ENCODE measurements at regions not wholly inside any gene's neighbourhood (a gene's known extent, or its start where the extent isn't known, plus 50 kb on each side); places are given as distances from the start of the nearest gene placed in this dataset.
A peak's percentile ranks its signal among the peaks of the same experiment; 100 is the strongest.
"Not testable (repeated sequence)": the region's sequence is repeated elsewhere in the genome, so short reads cannot be mapped to it uniquely, and the experiment has no call there.

DNA sequence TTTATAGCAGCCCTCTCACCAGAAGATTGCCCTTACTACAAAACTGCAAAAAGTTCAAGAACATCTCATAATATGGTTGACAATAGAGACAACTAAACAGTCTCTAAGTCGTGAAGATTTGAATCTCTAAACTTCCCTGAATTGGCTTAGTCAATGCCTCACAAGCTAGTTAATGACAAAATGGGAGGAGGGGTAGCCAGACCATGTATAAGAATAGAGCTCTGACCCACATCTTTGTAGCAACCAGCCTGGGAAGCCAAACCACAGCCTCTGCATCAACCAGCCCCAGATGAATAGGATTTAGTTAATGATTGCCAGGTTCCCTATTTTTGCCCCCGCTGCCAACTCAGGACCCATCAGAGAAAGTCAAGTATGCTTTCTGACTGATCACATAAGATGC is 1265.9 kb upstream of the PCDH10 start:
- H3K36me3 Mint-ChIP-seq (ENCODE audit: low read depth); H3K27me3 Mint-ChIP-seq (ENCODE audit: low read depth); H3K9me3 Mint-ChIP-seq; H3K27ac Mint-ChIP-seq; H3K4me3 Mint-ChIP-seq; H3K4me1 Mint-ChIP-seq (ENCODE audit: low read depth): not testable (repeated sequence)

DNA sequence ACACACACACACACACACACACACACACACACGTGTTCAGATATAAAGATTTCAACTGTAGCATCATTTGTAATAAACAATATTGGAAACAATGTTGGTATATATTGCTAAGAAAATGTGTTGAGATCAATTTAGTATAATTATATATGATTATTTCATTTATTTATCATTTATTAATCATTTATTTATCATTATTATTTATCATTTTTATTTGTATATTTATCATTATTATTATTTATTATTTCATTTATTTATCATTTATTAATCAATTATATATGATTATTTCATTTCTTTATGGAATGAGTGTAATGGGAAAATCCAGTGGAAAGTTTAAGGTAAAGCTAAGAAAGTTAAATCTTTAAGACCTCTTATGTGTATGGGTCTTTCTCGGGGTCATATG is 1223.4 kb upstream of the PCDH10 start:
- not testable (repeated sequence) for H3K4me1 Mint-ChIP-seq (ENCODE audit: low read depth); H3K9me3 Mint-ChIP-seq; H3K4me3 Mint-ChIP-seq; H3K27me3 Mint-ChIP-seq (ENCODE audit: low read depth); H3K27ac Mint-ChIP-seq; H3K36me3 Mint-ChIP-seq (ENCODE audit: low read depth)

DNA sequence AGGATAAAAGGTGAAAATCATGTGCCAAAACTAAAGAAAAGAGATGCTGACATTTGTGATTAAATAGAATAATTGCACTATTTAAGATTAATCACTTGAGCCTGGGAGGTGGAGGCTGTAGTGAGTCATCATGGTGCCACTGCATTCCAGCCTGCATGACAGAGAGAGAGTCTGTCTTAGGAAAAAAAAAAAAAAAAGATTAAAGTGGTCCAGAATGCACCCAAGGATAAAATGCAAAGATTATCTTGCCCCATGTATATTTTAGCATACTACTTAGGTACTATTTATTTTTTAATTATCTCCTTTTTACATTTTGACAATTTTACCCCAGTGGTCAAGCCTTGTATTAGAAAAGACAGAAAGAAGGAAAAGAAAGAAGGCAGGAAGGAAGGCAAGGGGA is 1181.4 kb upstream of the PCDH10 start:
- not testable (repeated sequence) for H3K4me3 Mint-ChIP-seq; H3K27me3 Mint-ChIP-seq (ENCODE audit: low read depth); H3K4me1 Mint-ChIP-seq (ENCODE audit: low read depth); H3K36me3 Mint-ChIP-seq (ENCODE audit: low read depth); H3K27ac Mint-ChIP-seq; H3K9me3 Mint-ChIP-seq

DNA sequence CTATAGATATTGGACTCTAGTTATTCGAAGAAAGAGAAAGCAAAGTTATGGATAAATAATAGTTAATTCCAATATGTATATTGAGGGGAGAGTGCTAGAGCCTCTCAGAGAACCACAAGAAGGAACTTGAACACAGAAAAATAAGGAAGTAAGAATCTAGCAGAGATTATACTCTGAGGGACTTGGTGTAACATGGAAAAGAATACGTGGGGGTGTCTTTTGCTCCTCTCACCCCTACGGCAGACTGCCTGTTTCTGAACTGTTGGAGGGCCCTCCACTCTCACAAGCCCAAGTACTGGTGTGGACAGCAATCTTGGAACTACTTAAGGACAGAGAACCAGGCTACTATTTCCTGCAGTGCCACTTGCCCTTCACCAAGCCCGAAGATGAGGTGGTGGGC is 1174.4 kb upstream of the PCDH10 start:
- peaks cover 7% of the 10 kb centered on the region for H3K4me1 Mint-ChIP-seq (ENCODE audit: low read depth)
- peak overlapping the region; percentile 96 for H3K4me3 Mint-ChIP-seq
- no peaks in the 10 kb centered on the region for H3K36me3 Mint-ChIP-seq (ENCODE audit: low read depth)
- H3K9me3 Mint-ChIP-seq, result no peaks in the 10 kb centered on the region
- no peaks in the 10 kb centered on the region for H3K27me3 Mint-ChIP-seq (ENCODE audit: low read depth)
- H3K27ac Mint-ChIP-seq, result no peak overlapping the region

DNA sequence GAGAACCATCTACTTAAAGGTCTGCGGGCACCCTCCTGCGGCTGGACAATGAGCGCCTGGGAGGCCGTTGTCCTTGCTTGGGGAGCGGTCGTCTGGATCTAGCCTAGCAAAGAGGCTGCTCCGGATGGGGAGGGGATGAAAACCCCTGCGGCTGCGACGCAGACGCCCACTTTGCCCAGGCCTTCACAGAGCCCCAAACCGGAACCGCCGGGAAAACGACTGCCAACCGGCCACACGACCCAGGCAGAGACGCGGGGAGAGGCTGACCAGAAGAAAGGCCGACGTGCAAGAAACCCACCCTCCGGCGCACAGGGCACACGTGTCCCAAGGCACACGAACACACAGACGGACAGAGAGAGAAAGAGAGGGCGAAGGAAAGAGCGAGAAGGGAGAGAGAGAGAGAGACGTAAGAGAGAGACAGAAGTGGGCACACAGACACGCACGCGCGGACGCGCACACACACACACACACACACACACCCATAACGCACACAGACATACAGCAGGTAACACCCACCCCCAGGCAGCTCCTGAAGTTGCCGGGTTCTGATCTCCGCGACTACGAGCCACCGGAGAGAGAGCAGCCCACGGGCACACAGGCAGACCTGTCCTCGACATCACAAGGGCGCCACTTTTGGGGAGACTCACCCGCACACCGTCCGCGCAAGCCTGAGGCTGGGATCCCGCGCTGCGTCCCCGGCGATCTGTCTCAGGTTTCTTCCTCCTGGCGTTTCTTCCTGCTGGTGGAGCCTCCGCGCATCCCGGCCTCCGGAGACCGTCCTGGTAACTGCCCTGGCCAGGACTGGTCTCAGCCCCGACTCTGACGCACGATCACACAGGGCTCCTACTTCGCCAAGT is 1173.6 kb upstream of the PCDH10 start:
- Mint-ChIP-seq H3K4me3 (peak overlapping the region; percentile 96), H3K27ac (peak overlapping the region; percentile 80)
- not testable (repeated sequence) for H3K9me3 Mint-ChIP-seq; H3K36me3 Mint-ChIP-seq (ENCODE audit: low read depth); H3K27me3 Mint-ChIP-seq (ENCODE audit: low read depth); H3K4me1 Mint-ChIP-seq (ENCODE audit: low read depth)

DNA sequence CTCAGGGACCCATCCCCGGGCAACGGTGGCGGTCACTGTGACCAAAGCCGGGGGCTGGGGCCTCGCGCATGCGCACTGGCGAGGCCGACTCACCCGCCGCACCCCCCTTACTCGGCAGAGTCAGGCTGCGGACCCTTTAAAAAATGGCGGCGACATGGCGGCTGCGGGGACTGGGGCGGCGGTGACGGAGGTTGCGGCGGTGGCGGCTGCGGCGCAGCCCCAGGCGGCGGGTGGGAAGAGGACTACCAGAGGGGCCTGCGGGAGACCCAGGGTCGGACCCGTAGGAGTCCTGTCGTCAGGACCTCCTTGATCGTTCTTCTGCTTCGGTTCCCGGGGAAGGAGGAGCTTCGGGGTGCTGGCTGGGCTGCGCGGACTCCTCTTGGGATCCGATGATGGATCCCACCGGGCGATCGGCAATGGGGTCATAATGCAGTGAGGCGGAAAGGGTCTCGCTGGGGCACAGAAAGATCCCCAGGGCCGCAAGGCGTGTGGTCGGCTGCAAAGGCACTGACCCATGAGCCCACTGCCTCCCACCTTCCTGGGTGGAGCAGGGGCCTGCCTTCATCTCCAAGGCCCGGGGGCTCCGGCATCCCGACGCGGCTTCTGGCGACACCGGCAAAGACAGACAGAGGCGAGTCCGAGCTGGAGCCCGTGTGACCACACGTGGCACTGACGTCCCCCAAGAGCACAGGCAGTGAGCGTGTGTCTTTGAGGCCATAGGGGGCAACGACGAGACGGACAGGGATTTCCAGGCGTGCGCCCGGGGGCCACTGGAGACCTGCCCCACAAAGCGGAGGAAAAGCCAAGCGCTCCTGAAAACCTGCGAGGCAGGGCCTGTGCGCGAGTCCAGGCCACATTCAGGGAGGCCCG is 1172.7 kb upstream of the PCDH10 start:
- H3K9me3 Mint-ChIP-seq, result not testable (repeated sequence)

DNA sequence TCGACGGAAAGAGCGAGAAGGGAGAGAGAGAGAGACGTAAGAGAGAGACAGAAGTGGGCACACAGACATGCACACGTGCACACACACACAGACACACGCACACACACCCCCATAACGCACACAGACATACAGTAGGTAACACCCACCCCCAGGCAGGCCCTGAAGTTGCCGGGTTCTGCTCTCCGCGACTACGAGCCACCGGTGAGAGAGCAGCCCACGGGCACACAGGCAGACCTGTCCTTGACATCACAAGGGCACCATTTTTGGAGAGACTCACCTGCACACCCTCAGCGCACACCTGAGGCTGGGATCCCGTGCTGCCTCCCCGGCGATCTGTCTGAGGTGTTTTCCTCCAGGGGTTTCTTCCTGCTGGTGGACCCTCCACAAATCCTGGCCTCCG is 1171.0 kb upstream of the PCDH10 start:
- Mint-ChIP-seq H3K4me1 (ENCODE audit: low read depth) (peaks cover 7% of the 10 kb centered on the region), H3K4me3 (no peak overlapping the region), H3K27me3 (ENCODE audit: low read depth) (no peaks in the 10 kb centered on the region), H3K36me3 (ENCODE audit: low read depth) (no peaks in the 10 kb centered on the region), H3K9me3 (no peaks in the 10 kb centered on the region), H3K27ac (no peak overlapping the region)

More for the DNA sequence above, 1172.7 kb upstream of the PCDH10 start:
- not testable (repeated sequence) for H3K27ac Mint-ChIP-seq; H3K27me3 Mint-ChIP-seq (ENCODE audit: low read depth); H3K36me3 Mint-ChIP-seq (ENCODE audit: low read depth); H3K4me1 Mint-ChIP-seq (ENCODE audit: low read depth)
- peak overlapping the region; percentile 96 for H3K4me3 Mint-ChIP-seq

DNA sequence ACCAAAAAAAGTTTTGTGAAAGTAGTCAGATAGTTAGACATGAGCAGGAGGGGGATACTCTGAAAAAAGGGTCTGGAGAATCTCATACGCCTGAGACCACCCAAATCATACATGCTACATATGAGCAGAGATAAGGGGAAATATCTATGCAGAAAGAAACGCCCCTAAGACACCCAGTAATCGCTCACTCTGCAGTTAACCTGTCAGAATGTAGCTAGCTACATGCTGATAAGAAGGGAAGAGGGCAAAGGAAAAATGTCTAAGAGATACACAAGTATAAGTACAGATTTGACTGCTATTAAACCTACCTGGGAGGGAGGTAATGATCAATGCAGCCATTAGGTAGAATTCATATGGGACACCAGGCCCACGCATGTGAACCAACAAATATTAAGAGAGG is 1159.5 kb upstream of the PCDH10 start:
- Mint-ChIP-seq H3K27ac (no peak overlapping the region), H3K9me3 (no peaks in the 10 kb centered on the region), H3K27me3 (ENCODE audit: low read depth) (no peaks in the 10 kb centered on the region), H3K4me1 (ENCODE audit: low read depth) (no peaks in the 10 kb centered on the region), H3K36me3 (ENCODE audit: low read depth) (no peaks in the 10 kb centered on the region), H3K4me3 (no peak overlapping the region)

DNA sequence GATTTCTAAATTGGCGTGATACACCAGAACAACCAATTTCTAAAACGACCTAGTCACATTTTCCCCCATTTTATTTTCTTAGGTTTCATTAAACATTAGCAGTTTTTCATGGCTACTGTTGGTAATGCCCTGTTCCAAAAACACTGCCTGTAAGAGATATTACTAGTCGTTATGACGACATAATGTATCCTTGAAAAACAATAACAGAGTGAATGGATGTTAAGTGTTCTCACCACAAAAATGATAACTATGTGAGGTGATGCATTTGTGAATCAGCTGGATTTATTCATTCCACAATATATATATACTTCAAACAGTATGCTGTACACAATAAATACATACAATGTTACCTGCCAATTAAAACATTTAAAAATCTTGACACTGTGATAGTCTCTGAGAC is 1147.6 kb upstream of the PCDH10 start:
- Mint-ChIP-seq H3K9me3 (no peaks in the 10 kb centered on the region), H3K36me3 (ENCODE audit: low read depth) (no peaks in the 10 kb centered on the region), H3K4me1 (ENCODE audit: low read depth) (no peaks in the 10 kb centered on the region), H3K4me3 (no peak overlapping the region), H3K27me3 (ENCODE audit: low read depth) (no peaks in the 10 kb centered on the region), H3K27ac (no peak overlapping the region)

DNA sequence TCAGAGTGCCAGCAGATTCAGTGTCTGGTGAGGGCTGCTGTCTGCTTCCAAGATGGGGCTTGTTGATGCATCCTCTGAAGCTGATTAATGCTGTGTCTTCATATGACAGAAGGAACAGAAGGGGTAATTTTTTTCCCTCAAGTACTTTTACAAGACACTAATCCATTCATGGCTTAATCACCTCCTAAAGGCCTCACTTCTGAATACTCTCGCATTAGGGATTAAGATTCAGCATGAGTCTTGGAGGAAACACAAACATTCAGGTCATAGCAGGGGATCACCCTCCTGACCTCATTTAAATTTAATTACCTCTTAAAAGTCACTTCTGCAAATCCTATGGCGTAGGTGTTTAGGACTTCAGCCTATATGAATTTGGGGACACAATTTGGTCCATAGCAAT is 1145.5 kb upstream of the PCDH10 start:
- Mint-ChIP-seq H3K27me3 (ENCODE audit: low read depth) (no peaks in the 10 kb centered on the region), H3K4me3 (no peak overlapping the region), H3K27ac (no peak overlapping the region), H3K4me1 (ENCODE audit: low read depth) (no peaks in the 10 kb centered on the region), H3K36me3 (ENCODE audit: low read depth) (no peaks in the 10 kb centered on the region), H3K9me3 (no peaks in the 10 kb centered on the region)

DNA sequence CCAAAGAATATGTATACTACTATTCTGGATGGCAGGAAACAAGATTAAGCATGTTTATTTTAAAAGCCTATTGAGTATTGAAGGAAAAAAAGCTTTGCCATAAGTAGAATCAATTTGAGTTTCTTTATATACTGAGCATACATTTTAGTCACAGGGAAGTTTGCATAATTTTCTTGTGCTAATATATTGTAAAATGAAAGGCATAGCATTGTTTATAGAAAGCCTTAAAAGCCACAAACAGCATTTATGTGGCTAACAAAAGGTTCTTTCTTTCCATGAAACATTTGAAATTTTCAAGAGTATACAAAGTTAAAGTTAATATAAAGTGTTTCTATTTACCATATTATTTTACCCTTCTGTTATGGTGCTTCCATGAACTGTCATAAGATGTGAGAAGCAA is 1133.8 kb upstream of the PCDH10 start:
- Mint-ChIP-seq H3K27me3 (ENCODE audit: low read depth) (no peaks in the 10 kb centered on the region), H3K9me3 (no peaks in the 10 kb centered on the region), H3K4me1 (ENCODE audit: low read depth) (no peaks in the 10 kb centered on the region), H3K36me3 (ENCODE audit: low read depth) (no peaks in the 10 kb centered on the region), H3K27ac (no peak overlapping the region), H3K4me3 (no peak overlapping the region)

DNA sequence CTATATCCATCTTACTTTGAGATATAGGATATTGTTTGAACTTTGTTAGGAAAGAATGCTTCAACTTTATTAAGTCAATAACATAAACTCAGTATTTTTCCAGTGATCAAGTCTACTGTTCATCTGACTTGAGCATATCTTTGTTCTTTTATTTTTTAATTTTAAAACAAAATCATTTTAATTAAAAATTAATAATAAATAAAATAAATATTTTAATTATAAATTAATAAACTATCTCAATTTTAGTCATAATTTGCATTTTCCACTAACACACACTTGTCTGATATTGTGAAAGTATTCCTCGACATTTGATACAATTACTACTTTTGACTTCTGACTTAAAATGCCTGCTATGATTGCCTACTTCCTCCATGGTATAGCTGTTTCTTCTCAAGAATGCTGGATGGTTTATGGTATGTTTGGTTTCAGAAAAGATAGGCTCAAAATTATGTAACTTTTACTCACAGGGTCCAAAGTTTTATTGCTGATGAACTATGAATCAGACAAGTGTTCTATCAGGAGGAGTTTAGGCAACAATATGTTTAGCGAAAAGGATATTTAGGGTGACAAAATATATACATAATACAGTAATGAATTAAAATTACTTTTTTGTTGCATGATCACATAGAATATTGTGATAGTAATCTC is 1132.3 kb upstream of the PCDH10 start:
- H3K9me3 Mint-ChIP-seq, result no peaks in the 10 kb centered on the region
- H3K4me1 Mint-ChIP-seq (ENCODE audit: low read depth), result no peaks in the 10 kb centered on the region
- no peak overlapping the region for H3K27ac Mint-ChIP-seq
- H3K27me3 Mint-ChIP-seq (ENCODE audit: low read depth), result no peaks in the 10 kb centered on the region
- H3K4me3 Mint-ChIP-seq, result no peak overlapping the region
- H3K36me3 Mint-ChIP-seq (ENCODE audit: low read depth), result no peaks in the 10 kb centered on the region

DNA sequence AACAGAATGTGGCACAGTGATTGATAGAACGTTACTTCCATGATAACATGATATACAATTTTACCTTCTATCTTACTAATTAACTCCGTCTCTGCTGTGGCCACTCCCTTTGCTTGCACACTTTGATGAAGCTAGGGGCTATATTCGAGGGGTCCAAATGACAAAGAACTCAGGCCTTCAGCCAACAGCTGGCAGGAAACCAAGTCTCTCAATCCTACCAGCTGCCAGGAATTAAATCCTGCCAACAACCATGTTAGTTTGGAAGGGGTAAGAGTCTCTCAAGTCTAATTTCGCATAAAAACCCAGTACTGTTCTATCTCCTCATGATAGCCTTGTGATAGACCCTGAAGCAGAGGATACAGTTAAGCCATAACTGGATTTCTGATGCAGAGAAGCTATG is 1122.9 kb upstream of the PCDH10 start:
- Mint-ChIP-seq H3K27me3 (ENCODE audit: low read depth) (no peaks in the 10 kb centered on the region), H3K4me3 (no peak overlapping the region), H3K9me3 (no peaks in the 10 kb centered on the region), H3K36me3 (ENCODE audit: low read depth) (no peaks in the 10 kb centered on the region), H3K4me1 (ENCODE audit: low read depth) (no peaks in the 10 kb centered on the region), H3K27ac (no peak overlapping the region)

DNA sequence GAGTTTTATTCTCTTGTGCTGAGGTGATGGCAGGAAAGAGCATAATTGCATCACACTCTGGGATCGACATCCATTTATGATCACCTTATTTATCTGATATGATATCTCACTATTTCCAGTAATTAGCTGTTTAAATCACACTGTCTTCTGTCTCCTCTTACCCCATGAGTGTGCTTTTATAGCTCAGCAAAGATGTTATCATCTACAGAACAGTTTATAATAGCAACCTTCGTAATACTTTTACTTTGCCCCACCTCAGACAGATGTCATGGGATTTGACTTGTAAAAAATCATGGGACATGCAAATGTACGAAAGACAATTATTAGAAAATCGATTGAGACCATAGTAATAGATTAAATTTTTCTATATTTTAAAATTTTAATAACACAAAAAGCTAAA is 1122.3 kb upstream of the PCDH10 start:
- H3K27me3 Mint-ChIP-seq (ENCODE audit: low read depth), result no peaks in the 10 kb centered on the region

DNA sequence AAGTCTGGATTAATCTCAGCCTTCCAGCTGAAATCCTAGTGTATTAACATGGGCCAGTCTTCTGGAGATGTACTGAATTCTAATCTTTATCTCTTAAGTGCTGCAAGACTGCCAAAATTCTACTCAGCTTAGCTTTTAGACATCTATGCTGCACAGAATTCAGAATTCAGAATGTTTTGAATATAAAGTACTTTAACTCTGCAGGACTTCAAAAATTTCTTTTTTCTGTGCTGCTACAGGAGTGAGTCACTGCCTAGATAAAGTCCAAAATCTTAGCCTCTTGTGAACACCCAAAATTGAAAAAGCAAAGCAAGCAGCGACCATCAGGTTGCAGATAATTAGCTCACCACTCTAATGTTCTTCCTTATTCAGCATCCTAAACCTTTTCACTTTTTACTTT is 1092.6 kb upstream of the PCDH10 start:
- no peaks in the 10 kb centered on the region for H3K4me1 Mint-ChIP-seq (ENCODE audit: low read depth)
- no peaks in the 10 kb centered on the region for H3K36me3 Mint-ChIP-seq (ENCODE audit: low read depth)
- H3K27me3 Mint-ChIP-seq (ENCODE audit: low read depth), result no peaks in the 10 kb centered on the region
- H3K4me3 Mint-ChIP-seq, result no peak overlapping the region
- peaks cover 3% of the 10 kb centered on the region for H3K9me3 Mint-ChIP-seq
- H3K27ac Mint-ChIP-seq, result no peak overlapping the region

More for the DNA sequence above, 1122.3 kb upstream of the PCDH10 start:
- Mint-ChIP-seq H3K36me3 (ENCODE audit: low read depth) (no peaks in the 10 kb centered on the region), H3K4me1 (ENCODE audit: low read depth) (no peaks in the 10 kb centered on the region), H3K27ac (no peak overlapping the region), H3K9me3 (no peaks in the 10 kb centered on the region), H3K4me3 (no peak overlapping the region)
